K562 (cell line): ENCODE measurements at regions not wholly inside any gene's neighbourhood (a gene's known extent, or its start where the extent isn't known, plus 50 kb on each side); places are given as distances from the start of the nearest gene placed in this dataset.

Experiments
- ATAC-seq: fragments of 200-7000 bp; cut with Tn5 transposase; 3 replicates; pipeline ENCODE4 v1.9.1; 2020; ENCODE audit warnings: moderate library complexity
- BruUV-seq: library from RNA; stranded (reverse); fragments of 400-500 nt; replicated peaks from 2 replicates; lab custom pipeline; 2021; lab: Mats Ljungman, UMichigan
- CTCF ChIA-PET: fragments of 300-600 bp; formaldehyde crosslinking; extraction: SDS; loops from one replicate; lab custom pipeline; 2021; ENCODE audit warnings: low intra/inter-chr PET ratio; lab: Yijun Ruan, JAX
- POLR2A ChIA-PET: fragments of 300-600, 350-650 bp; sonication (Branson Sonifier 250); formaldehyde crosslinking; extraction: SDS; loops from one replicate; lab custom pipeline; 2021; ENCODE audit warnings: antibody characterized with exemption, inconsistent platforms; lab: Yijun Ruan, JAX
- DNase-seq, 4 experiments: peaks; one replicate each; pipeline versions ENCODE4 v3.0.0 to v3.0.0-alpha.2; 2011 to 2018; ENCODE audit warnings: low spot score in 3 of 4, mixed read lengths in 3 of 4; ENCODE audit errors: extremely low read depth in 1 of 4
- FAIRE-seq: peaks from 2 replicates; lab custom pipeline; 2011; peaks lifted over from hg19 to GRCh38; lab: Jason Lieb, UNC
- H2AFZ ChIP-seq: 2 replicates; pipeline ENCODE4 v1.6.0; 2011; ENCODE audit warnings: low read depth, low read length, control low read depth, inconsistent platforms
- H3K27ac ChIP-seq: fragments of 200-600 bp; 3 replicates; pipeline ENCODE4 v1.8.0; 2011; ENCODE audit warnings: low read depth, mild to moderate bottlenecking, control low read depth, inconsistent platforms, low read length, moderate library complexity, mixed read lengths; ENCODE audit errors: extremely low read depth
- H3K27me3 ChIP-seq, 2 experiments: fragments of 300-600 bp in 1 of 2; 2 replicates in 1 of 2; 3 replicates in 1 of 2; pipeline versions ENCODE4 v1.6.0 to v1.8.0; 2011; ENCODE audit warnings: inconsistent platforms in 2 of 2, low read length in 2 of 2, mild to moderate bottlenecking in 1 of 2, mixed read lengths in 1 of 2, moderate library complexity in 1 of 2; ENCODE audit not compliant: control insufficient read depth in 2 of 2, insufficient read depth in 2 of 2
- H3K36me3 ChIP-seq: fragments of 300-600 bp; 3 replicates; pipeline ENCODE4 v1.8.0; 2011; ENCODE audit warnings: mild to moderate bottlenecking, low read length, inconsistent platforms; ENCODE audit not compliant: control insufficient read depth, insufficient read depth
- H3K4me1 ChIP-seq, 2 experiments: fragments of 200-600 bp in 1 of 2; replicated peaks in 1 of 2; 2 replicates in 1 of 2; 3 replicates in 1 of 2; pipeline versions ENCODE4 v1.5.1 to v1.8.0; 2011; ENCODE audit warnings: inconsistent platforms in 2 of 2, low read length in 2 of 2, mild to moderate bottlenecking in 1 of 2, mixed read lengths in 1 of 2, moderate library complexity in 1 of 2; ENCODE audit not compliant: control insufficient read depth in 2 of 2, insufficient read depth in 2 of 2
- H3K4me2 ChIP-seq: 2 replicates; pipeline ENCODE4 v1.6.1; 2011; ENCODE audit warnings: low read length, control low read depth, inconsistent platforms, mixed read lengths; ENCODE audit not compliant: insufficient read depth
- H3K4me3 ChIP-seq: fragments of 200-600 bp; sonication (generic), shearing (Covaris generic); 2 replicates; pipeline ENCODE4 v1.5.1; 2016; ENCODE audit warnings: control low read depth, inconsistent platforms
- H3K79me2 ChIP-seq: fragments of 200-600 bp; 3 replicates; pipeline ENCODE4 v1.8.0; 2011; ENCODE audit warnings: low read length, inconsistent platforms; ENCODE audit not compliant: control insufficient read depth, insufficient read depth
- H3K9ac ChIP-seq, 2 experiments: 2 replicates each; pipeline versions ENCODE4 v1.6.0 to v1.6.1; 2011; ENCODE audit warnings: low read depth in 2 of 2, low read length in 2 of 2, control low read depth in 1 of 2, inconsistent platforms in 1 of 2, mild to moderate bottlenecking in 1 of 2, mixed read lengths in 1 of 2; ENCODE audit not compliant: insufficient read depth in 1 of 2
- H3K9me1 ChIP-seq: one replicate; pipeline ENCODE4 v1.6.0; 2011; ENCODE audit warnings: inconsistent platforms, mild to moderate bottlenecking, low read length, moderate library complexity; ENCODE audit not compliant: control insufficient read depth, insufficient read depth
- H3K9me3 ChIP-seq: replicated peaks from 2 replicates; pipeline ENCODE4 v1.5.1; 2011; ENCODE audit warnings: low read depth, low read length, inconsistent platforms; ENCODE audit not compliant: control insufficient read depth, insufficient read depth
- H4K20me1 ChIP-seq: replicated peaks from 2 replicates; pipeline ENCODE4 v1.6.1; 2011; ENCODE audit warnings: low read length, inconsistent platforms, mixed read lengths; ENCODE audit not compliant: control insufficient read depth, insufficient read depth
- CEBPG ChIP-seq, 3 experiments: fragments of 200-800 bp in 1 of 3; sonication (Bioruptor generic) in 1 of 3; sonication (generic) in 1 of 3; formaldehyde crosslinking in 1 of 3; IDR thresholded peaks in 2 of 3; conservative IDR thresholded peaks in 1 of 3; 2 replicates each; pipeline versions ENCODE4 v1.6.1 to v1.8.0; 2016 to 2022; ENCODE audit warnings: missing compliant biosample characterization in 2 of 3, missing genetic modification characterization in 2 of 3, mild to moderate bottlenecking in 1 of 3, missing genetic modification reagents in 1 of 3
- HNRNPK ChIP-seq: fragments of 200-400 bp; formaldehyde crosslinking; IDR thresholded peaks from one replicate; pipeline ENCODE4 v1.6.1; 2018; ENCODE audit warnings: mild to moderate bottlenecking, low read depth, low read length; ENCODE audit not compliant: poor library complexity, severe bottlenecking
- JUND ChIP-seq, 2 experiments: IDR thresholded peaks; 2 replicates in 1 of 2; 3 replicates in 1 of 2; pipeline ENCODE4 v1.6.1; 2011; ENCODE audit warnings: borderline replicate concordance in 2 of 2, low read depth in 2 of 2, low read length in 2 of 2, improper control_type of control experiment in 1 of 2, missing biosample characterization in 1 of 2, missing genetic modification characterization in 1 of 2, missing genetic modification reagents in 1 of 2
- MAFG ChIP-seq: fragments of 450-650 bp; conservative IDR thresholded peaks from 2 replicates; pipeline ENCODE4 v1.6.1; 2016; ENCODE audit warnings: missing genetic modification characterization, missing compliant biosample characterization
- MAFK ChIP-seq: IDR thresholded peaks from 2 replicates; pipeline ENCODE4 v1.6.1; 2011; ENCODE audit warnings: low read length, improper control_type of control experiment
- MCM2 ChIP-seq: fragments of 450-650 bp; IDR thresholded peaks from 2 replicates; pipeline ENCODE4 v1.6.1; 2017; ENCODE audit warnings: low read depth, mild to moderate bottlenecking
- NFE2 ChIP-seq: IDR thresholded peaks from 2 replicates; pipeline ENCODE4 v1.6.1; 2014; ENCODE audit warnings: antibody characterized with exemption, low read depth
- NFE2L1 ChIP-seq: fragments of 450-650 bp; IDR thresholded peaks from 2 replicates; pipeline ENCODE4 v1.6.1; 2016; ENCODE audit warnings: missing genetic modification characterization, low read depth, mild to moderate bottlenecking, missing compliant biosample characterization, moderate library complexity, borderline replicate concordance
- TCF3 ChIP-seq: sonication (generic); formaldehyde crosslinking; IDR thresholded peaks from 2 replicates; pipeline ENCODE4 v1.4.0; 2020; ENCODE audit warnings: mild to moderate bottlenecking, missing genetic modification reagents
- TRIM24 ChIP-seq, 2 experiments: fragments of 450-650 bp; IDR thresholded peaks; 2 replicates each; pipeline ENCODE4 v1.6.1; 2016
- ZBTB7A ChIP-seq: IDR thresholded peaks from 2 replicates; pipeline ENCODE4 v1.6.1; 2011; ENCODE audit warnings: low read depth, mild to moderate bottlenecking, low read length, moderate library complexity, borderline replicate concordance; ENCODE audit not compliant: control insufficient read depth
- ZEB2 ChIP-seq: fragments of 450-650 bp; IDR thresholded peaks from 2 replicates; pipeline ENCODE4 v1.6.1; 2016
- ZNF316 ChIP-seq: fragments of 450-650 bp; IDR thresholded peaks from 2 replicates; pipeline ENCODE4 v1.6.1; 2016
- ZNF766 ChIP-seq: fragments of 200-800 bp; sonication (Bioruptor generic); conservative IDR thresholded peaks from 2 replicates; pipeline ENCODE4 v1.6.1; 2016; ENCODE audit warnings: missing genetic modification characterization, missing compliant biosample characterization
- WGBS: fragments of 100-300 bp; shearing (Covaris generic); methylation state at CpG from one replicate; pipeline ENCODE4 v1.1.6; 2016; ENCODE audit warnings: low coverage, mixed read lengths; ENCODE audit not compliant: insufficient coverage; ENCODE audit errors: missing lambda C conversion rate; 5-methylcytosine and 5-hydroxymethylcytosine counted together
- in situ Hi-C: fragments of 300-500 bp; cut with MboI; formaldehyde crosslinking; loops from 4 replicates; pipeline ENCODE4 v1.15.0; 2018; ENCODE audit warnings: inconsistent platforms, mixed read lengths
- intact Hi-C: fragments of 100-400 bp; cut with micrococcal nuclease; formaldehyde crosslinking; loops from 2 replicates; pipeline ENCODE4 v1.14.2; 2022
- TF ChIP-seq, protein P1 (sequence below), 2 experiments: fragments of 450-650 bp in 1 of 2; sonication (generic) in 1 of 2; formaldehyde crosslinking in 1 of 2; IDR thresholded peaks in 1 of 2; conservative IDR thresholded peaks in 1 of 2; 2 replicates each; pipeline versions ENCODE4 v1.6.1 to v1.8.1; 2016 to 2023; ENCODE audit warnings: mild to moderate bottlenecking in 2 of 2, moderate library complexity in 2 of 2, inconsistent platforms in 1 of 2, missing genetic modification reagents in 1 of 2
- TF ChIP-seq, protein P2 (sequence below): sonication (generic); formaldehyde crosslinking; IDR thresholded peaks from 2 replicates; pipeline ENCODE4 v1.8.0; 2023; ENCODE audit warnings: missing genetic modification reagents, mild to moderate bottlenecking, borderline replicate concordance

DNA sequence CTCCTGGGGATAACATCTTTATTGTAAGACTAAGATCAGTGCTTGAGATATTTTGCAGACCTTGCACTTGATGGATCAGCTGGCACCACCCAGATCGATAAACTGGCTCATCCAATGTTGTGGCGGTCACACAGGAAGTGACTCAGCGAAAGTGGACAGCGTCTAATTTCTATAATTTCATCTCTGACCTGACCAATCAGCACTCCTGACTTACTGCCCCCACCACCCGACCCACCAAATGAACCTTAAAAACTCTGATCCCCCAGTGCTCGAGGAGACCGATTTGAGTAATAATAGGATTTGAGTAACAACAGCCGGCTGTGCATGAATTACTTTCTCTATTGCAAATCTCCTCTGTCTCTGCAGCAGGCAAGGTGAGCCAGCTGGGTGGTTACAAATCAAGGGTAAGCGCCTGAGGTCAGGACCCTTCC lies 62.7 kb upstream of the RNU6-1 start:
- Histone ChIP-seq H2AFZ (peak overlapping the region; percentile 53), H3K27ac (peak overlapping the region; percentile 37; the same call in 1 of the 3 replicates), H3K79me2 (no peaks in the 10 kb centered on the region), H3K36me3 (no peaks in the 10 kb centered on the region), H3K4me2 (no peak overlapping the region; the same call in 1 of the 2 replicates), H3K4me3 (no peak overlapping the region), H3K9me3 (peaks cover 2% of the 10 kb centered on the region; the same call in 1 of the 2 replicates), H4K20me1 (no peaks in the 10 kb centered on the region), H3K27me3 (no peaks in the 10 kb centered on the region), H3K4me1 (peaks cover 0 to 14% of the 10 kb centered on the region in 2 experiments; a peak in 3 of 5 replicates), H3K9ac (no peak overlapping the region), H3K9me1 (no peaks in the 10 kb centered on the region)
- intact Hi-C loops (no loop called here), in situ Hi-C loops (no loop called here)
- CTCF ChIA-PET: no interaction called here
- BruUV-seq: no TSS peak
- ATAC-seq (no peak; the same call in 2 of the 3 replicates), FAIRE-seq (no peak), DNase-seq (peak in 1 of 4 experiments; percentile 27)
- WGBS: 50% methylated on average over 9 of the region's 9 CpGs
- POLR2A ChIA-PET: interaction anchor here (1.4 kb wide), 1 partner anchor 18 kb away, joined by 3 read pairs; no protein-coding TSS in a partner anchor
- no peak for TF ChIP-seq HNRNPK
- TF ChIP-seq ZNF316: peak; percentile 83
- peak; percentile 75 for TF ChIP-seq NFE2
- TF ChIP-seq MAFG (tag): peak; percentile 66; the same call in 1 of the 2 replicates
- TF ChIP-seq, protein P1, sequence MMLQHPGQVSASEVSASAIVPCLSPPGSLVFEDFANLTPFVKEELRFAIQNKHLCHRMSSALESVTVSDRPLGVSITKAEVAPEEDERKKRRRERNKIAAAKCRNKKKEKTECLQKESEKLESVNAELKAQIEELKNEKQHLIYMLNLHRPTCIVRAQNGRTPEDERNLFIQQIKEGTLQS (IDR thresholded peaks at IDR 0.05): no peak
- TF ChIP-seq, protein P1 (CRISPR knock-in tag; conservative IDR thresholded peaks at IDR 0.05): no peak
- peak; percentile 41; the same call in 1 of the 2 replicates for TF ChIP-seq MAFK
- peak; percentile 48; the same call in 1 of the 2 replicates for TF ChIP-seq NFE2L1 (tag)
- TF ChIP-seq, protein P2, sequence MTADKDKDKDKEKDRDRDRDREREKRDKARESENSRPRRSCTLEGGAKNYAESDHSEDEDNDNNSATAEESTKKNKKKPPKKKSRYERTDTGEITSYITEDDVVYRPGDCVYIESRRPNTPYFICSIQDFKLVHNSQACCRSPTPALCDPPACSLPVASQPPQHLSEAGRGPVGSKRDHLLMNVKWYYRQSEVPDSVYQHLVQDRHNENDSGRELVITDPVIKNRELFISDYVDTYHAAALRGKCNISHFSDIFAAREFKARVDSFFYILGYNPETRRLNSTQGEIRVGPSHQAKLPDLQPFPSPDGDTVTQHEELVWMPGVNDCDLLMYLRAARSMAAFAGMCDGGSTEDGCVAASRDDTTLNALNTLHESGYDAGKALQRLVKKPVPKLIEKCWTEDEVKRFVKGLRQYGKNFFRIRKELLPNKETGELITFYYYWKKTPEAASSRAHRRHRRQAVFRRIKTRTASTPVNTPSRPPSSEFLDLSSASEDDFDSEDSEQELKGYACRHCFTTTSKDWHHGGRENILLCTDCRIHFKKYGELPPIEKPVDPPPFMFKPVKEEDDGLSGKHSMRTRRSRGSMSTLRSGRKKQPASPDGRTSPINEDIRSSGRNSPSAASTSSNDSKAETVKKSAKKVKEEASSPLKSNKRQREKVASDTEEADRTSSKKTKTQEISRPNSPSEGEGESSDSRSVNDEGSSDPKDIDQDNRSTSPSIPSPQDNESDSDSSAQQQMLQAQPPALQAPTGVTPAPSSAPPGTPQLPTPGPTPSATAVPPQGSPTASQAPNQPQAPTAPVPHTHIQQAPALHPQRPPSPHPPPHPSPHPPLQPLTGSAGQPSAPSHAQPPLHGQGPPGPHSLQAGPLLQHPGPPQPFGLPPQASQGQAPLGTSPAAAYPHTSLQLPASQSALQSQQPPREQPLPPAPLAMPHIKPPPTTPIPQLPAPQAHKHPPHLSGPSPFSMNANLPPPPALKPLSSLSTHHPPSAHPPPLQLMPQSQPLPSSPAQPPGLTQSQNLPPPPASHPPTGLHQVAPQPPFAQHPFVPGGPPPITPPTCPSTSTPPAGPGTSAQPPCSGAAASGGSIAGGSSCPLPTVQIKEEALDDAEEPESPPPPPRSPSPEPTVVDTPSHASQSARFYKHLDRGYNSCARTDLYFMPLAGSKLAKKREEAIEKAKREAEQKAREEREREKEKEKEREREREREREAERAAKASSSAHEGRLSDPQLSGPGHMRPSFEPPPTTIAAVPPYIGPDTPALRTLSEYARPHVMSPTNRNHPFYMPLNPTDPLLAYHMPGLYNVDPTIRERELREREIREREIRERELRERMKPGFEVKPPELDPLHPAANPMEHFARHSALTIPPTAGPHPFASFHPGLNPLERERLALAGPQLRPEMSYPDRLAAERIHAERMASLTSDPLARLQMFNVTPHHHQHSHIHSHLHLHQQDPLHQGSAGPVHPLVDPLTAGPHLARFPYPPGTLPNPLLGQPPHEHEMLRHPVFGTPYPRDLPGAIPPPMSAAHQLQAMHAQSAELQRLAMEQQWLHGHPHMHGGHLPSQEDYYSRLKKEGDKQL (CRISPR knock-in tag): no peak
- no peak for TF ChIP-seq CEBPG (CRISPR knock-in tag; IDR thresholded peaks at IDR 0.05)
- no peak for TF ChIP-seq CEBPG (tag; conservative IDR thresholded peaks at IDR 0.05 in 1 of 2, IDR thresholded peaks at IDR 0.05 in 1 of 2)
- no peak for TF ChIP-seq ZEB2
- TF ChIP-seq ZBTB7A: no peak
- TF ChIP-seq TCF3: no peak
- TF ChIP-seq TRIM24 (IDR thresholded peaks at IDR 0.05): peak in 1 of 2 experiments; percentile 47; a peak in 1 of 4 replicates
- TF ChIP-seq JUND (IDR thresholded peaks at IDR 0.05; ENCODE audit: borderline replicate concordance, low read depth, low read length): no peak
- TF ChIP-seq JUND (tag; IDR thresholded peaks at IDR 0.05; ENCODE audit: borderline replicate concordance, low read depth, low read length): no peak
- 0 out of 2 replicates have a peak, but pooled peaks have one; percentile 27 for TF ChIP-seq ZNF766
- no peak for TF ChIP-seq MCM2
